ENCODE measurements at regions not wholly inside any gene's neighbourhood (a gene's known extent, or its start where the extent isn't known, plus 50 kb on each side); places are given as distances from the start of the nearest gene placed in this dataset.

GRCh38 chr20:24211972-24212371, 223.4 kb upstream of the GGTLC1 start:
- no peak for ATAC-seq (ENCODE audit: insufficient read depth, low FRiP score)
- Histone ChIP-seq H3K9ac (ENCODE audit: insufficient read depth in 1 of 2, low read length in 2 of 2) (no peak overlapping the region), H3K36me3 (ENCODE audit: control insufficient read depth in 4 of 4, insufficient read depth in 4 of 4, low read length in 4 of 4) (no peaks in the 10 kb centered on the region), H3K9me3 (ENCODE audit: control insufficient read depth in 4 of 4, insufficient read depth in 3 of 4, low read length in 3 of 4) (peaks cover 0 to 3% (median 0%) of the 10 kb centered on the region in 4 donors), H3K27ac (ENCODE audit: low read depth in 1 of 2, low read length in 1 of 2) (no peak overlapping the region), H3K4me1 (ENCODE audit: control insufficient read depth in 5 of 5, insufficient read depth in 5 of 5, low read length in 5 of 5) (no peaks in the 10 kb centered on the region), H3K27me3 (ENCODE audit: control insufficient read depth in 3 of 3, insufficient read depth in 3 of 3, low read length in 2 of 3) (peaks cover 0 to 11% (median 5%) of the 10 kb centered on the region in 3 donors), H3K4me3 (no peak overlapping the region)
- TF ChIP-seq CTCF (IDR thresholded peaks at IDR 0.05; ENCODE audit: control extremely low read depth, extremely low read depth): no peak
- DNase-seq: no peak

GRCh38 chr20:24210356-24210755, 221.8 kb upstream of the GGTLC1 start:
- WGBS, 2 donors: 72 to 82% methylated on average over 2 of the region's 2 CpGs
- peaks cover 0 to 11% (median 5%) of the 10 kb centered on the region in 3 donors for H3K27me3 ChIP-seq (ENCODE audit: control insufficient read depth in 3 of 3, insufficient read depth in 3 of 3, low read length in 2 of 3)
- no peaks in the 10 kb centered on the region for H3K4me1 ChIP-seq (ENCODE audit: control insufficient read depth in 5 of 5, insufficient read depth in 5 of 5, low read length in 5 of 5)
- DNase-seq (no peak), ATAC-seq (ENCODE audit: insufficient read depth, low FRiP score) (no peak)
- H3K9me3 ChIP-seq (ENCODE audit: control insufficient read depth in 4 of 4, insufficient read depth in 3 of 4, low read length in 3 of 4): peaks cover 0 to 3% (median 0%) of the 10 kb centered on the region in 4 donors
- no peak overlapping the region for H3K4me3 ChIP-seq
- no peak for TF ChIP-seq CTCF (IDR thresholded peaks at IDR 0.05; ENCODE audit: control extremely low read depth, extremely low read depth)
- no peak overlapping the region for H3K9ac ChIP-seq (ENCODE audit: insufficient read depth in 1 of 2, low read length in 2 of 2)
- H3K36me3 ChIP-seq (ENCODE audit: control insufficient read depth in 4 of 4, insufficient read depth in 4 of 4, low read length in 4 of 4): no peaks in the 10 kb centered on the region
- no peak overlapping the region for H3K27ac ChIP-seq (ENCODE audit: low read depth in 1 of 2, low read length in 1 of 2)

GRCh38 chr20:24208652-24209051, 220.1 kb upstream of the GGTLC1 start:
- H3K9me3 ChIP-seq (ENCODE audit: control insufficient read depth in 4 of 4, insufficient read depth in 3 of 4, low read length in 3 of 4): peaks cover 0 to 3% (median 0%) of the 10 kb centered on the region in 4 donors
- ATAC-seq (ENCODE audit: insufficient read depth, low FRiP score): no peak
- peaks cover 0 to 11% (median 5%) of the 10 kb centered on the region in 3 donors for H3K27me3 ChIP-seq (ENCODE audit: control insufficient read depth in 3 of 3, insufficient read depth in 3 of 3, low read length in 2 of 3)
- no peaks in the 10 kb centered on the region for H3K4me1 ChIP-seq (ENCODE audit: control insufficient read depth in 5 of 5, insufficient read depth in 5 of 5, low read length in 5 of 5)
- no peak overlapping the region for H3K9ac ChIP-seq (ENCODE audit: insufficient read depth in 1 of 2, low read length in 2 of 2)
- DNase-seq: peak in 1 of 3 donors; percentile 5
- TF ChIP-seq CTCF (IDR thresholded peaks at IDR 0.05; ENCODE audit: control extremely low read depth, extremely low read depth): no peak
- H3K36me3 ChIP-seq (ENCODE audit: control insufficient read depth in 4 of 4, insufficient read depth in 4 of 4, low read length in 4 of 4): no peaks in the 10 kb centered on the region
- no peak overlapping the region for H3K27ac ChIP-seq (ENCODE audit: low read depth in 1 of 2, low read length in 1 of 2)
- 86 to 91% methylated on average over 9 of the region's 9 CpGs for WGBS, 2 donors
- H3K4me3 ChIP-seq: no peak overlapping the region

- H3K9me3 ChIP-seq (ENCODE audit: control insufficient read depth in 4 of 4, insufficient read depth in 3 of 4, low read length in 3 of 4): peaks cover 0 to 3% (median 0%) of the 10 kb centered on the region in 4 donors
- no peaks in the 10 kb centered on the region for H3K4me1 ChIP-seq (ENCODE audit: control insufficient read depth in 5 of 5, insufficient read depth in 5 of 5, low read length in 5 of 5)
- H3K4me3 ChIP-seq: no peak overlapping the region
- 90 to 93% methylated on average over 25 to 26 of the region's 26 CpGs for WGBS, 2 donors
- peaks cover 0 to 9% (median 5%) of the 10 kb centered on the region in 3 donors for H3K27me3 ChIP-seq (ENCODE audit: control insufficient read depth in 3 of 3, insufficient read depth in 3 of 3, low read length in 2 of 3)
- H3K36me3 ChIP-seq (ENCODE audit: control insufficient read depth in 4 of 4, insufficient read depth in 4 of 4, low read length in 4 of 4): no peaks in the 10 kb centered on the region
- H3K27ac ChIP-seq (ENCODE audit: low read depth in 1 of 2, low read length in 1 of 2): no peak overlapping the region
- ATAC-seq (ENCODE audit: insufficient read depth, low FRiP score): no peak
- no peak for TF ChIP-seq CTCF (IDR thresholded peaks at IDR 0.05; ENCODE audit: control extremely low read depth, extremely low read depth)
- no peak overlapping the region for H3K9ac ChIP-seq (ENCODE audit: insufficient read depth in 1 of 2, low read length in 2 of 2)
- no peak for DNase-seq
These were observed 219.3 kb upstream of the GGTLC1 start for GRCh38 chr20:24207803-24208300.
